ENCODE measurements at regions not wholly inside any gene's neighbourhood (a gene's known extent, or its start where the extent isn't known, plus 50 kb on each side); places are given as distances from the start of the nearest gene placed in this dataset.
"Not testable (repeated sequence)": the region's sequence is repeated elsewhere in the genome, so short reads cannot be mapped to it uniquely, and the experiment has no call there.

DNA sequence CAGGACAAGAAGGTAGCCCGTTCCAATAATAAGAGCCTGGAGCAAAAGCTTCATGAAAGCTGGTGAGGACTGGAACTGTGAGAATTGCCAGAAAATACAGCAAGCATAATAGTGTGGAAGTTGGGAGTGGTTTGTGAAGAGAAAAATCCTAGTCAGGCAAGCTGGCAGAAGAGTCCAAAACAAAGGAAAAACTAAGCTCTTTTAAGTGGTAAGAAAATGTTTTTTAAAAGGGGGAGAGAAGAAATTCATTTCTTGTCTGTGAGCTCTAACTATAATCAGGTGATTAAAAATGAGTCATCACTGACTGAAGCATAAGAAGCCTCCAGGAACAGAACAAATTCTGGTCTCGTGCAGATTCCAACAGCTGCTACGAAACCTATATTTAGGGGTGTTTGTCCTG, 102.6 kb downstream of the CAAP1 start:
- TF ChIP-seq, protein P1, sequence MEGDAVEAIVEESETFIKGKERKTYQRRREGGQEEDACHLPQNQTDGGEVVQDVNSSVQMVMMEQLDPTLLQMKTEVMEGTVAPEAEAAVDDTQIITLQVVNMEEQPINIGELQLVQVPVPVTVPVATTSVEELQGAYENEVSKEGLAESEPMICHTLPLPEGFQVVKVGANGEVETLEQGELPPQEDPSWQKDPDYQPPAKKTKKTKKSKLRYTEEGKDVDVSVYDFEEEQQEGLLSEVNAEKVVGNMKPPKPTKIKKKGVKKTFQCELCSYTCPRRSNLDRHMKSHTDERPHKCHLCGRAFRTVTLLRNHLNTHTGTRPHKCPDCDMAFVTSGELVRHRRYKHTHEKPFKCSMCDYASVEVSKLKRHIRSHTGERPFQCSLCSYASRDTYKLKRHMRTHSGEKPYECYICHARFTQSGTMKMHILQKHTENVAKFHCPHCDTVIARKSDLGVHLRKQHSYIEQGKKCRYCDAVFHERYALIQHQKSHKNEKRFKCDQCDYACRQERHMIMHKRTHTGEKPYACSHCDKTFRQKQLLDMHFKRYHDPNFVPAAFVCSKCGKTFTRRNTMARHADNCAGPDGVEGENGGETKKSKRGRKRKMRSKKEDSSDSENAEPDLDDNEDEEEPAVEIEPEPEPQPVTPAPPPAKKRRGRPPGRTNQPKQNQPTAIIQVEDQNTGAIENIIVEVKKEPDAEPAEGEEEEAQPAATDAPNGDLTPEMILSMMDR (IDR thresholded peaks at IDR 0.05; ENCODE audit: insufficient read depth, low read depth, low read length, missing control alignments) = no peak
- DNase-seq (ENCODE audit: low read depth) = no peak
- H3K4me3 ChIP-seq (ENCODE audit: low read depth, low read length) = no peak overlapping the region

DNA sequence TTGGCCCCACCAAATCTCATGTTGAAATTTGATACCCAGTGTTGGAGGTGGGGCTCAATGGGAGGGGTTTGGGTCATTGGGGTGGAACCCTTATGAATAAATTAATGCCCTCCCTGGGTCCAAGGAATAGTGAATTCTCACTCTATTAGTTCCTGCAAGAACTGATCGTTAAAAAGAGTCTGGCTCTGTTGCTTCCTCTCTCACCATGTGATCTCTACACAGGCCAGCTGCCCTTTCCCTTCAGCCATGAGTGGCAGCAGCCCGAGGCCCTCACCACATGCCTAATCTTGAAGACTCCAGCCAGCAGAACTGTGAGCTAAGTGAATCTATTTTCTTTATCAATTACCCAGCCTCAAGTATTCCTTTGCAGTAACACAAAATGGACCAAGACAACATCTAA, 106.0 kb downstream of the CAAP1 start:
- TF ChIP-seq, protein P1 (IDR thresholded peaks at IDR 0.05; ENCODE audit: insufficient read depth, low read depth, low read length, missing control alignments) = no peak
- no peak for DNase-seq (ENCODE audit: low read depth)
- H3K4me3 ChIP-seq (ENCODE audit: low read depth, low read length) = no peak overlapping the region

DNA sequence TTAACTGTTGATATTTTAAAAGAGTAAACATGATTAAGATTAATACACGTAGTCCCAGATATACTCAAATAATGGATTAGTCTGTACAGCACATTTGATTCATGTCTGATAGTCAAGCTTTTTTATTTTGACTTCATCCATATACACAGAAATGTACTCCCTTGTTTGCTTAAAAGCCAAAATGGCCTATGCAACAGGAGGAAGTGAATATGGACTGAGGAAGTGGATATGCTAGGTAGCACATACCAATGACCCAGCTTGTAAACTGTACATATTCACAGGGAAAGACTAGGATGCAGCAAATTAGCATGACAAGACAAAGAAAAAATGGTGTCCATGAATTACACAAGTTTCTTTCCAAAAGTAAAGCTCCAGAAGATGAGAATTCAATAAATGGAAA, 109.7 kb downstream of the CAAP1 start:
- no peak for DNase-seq (ENCODE audit: low read depth)
- H3K4me3 ChIP-seq (ENCODE audit: low read depth, low read length) = no peak overlapping the region
- TF ChIP-seq, protein P1 (IDR thresholded peaks at IDR 0.05; ENCODE audit: insufficient read depth, low read depth, low read length, missing control alignments) = no peak

DNA sequence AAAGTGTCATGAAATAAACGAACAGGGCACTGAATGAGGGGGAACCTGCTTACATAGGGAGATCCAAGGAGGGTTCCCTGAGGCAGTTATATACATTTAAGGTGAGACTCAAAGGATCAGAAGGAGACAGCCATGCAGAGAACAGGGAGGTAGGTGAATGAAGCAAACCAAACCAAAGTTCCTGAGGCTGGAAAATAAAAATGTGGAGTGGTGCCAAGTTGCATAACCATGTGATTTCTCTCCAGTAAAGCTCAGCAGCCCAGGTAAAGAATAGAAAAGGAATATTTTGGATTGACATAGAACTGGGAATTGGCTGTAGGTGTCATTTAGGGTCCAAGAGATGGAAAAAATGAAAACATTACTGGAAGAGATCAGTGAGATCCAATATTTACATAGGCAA, 110.7 kb downstream of the CAAP1 start:
- no peak overlapping the region for H3K4me3 ChIP-seq (ENCODE audit: low read depth, low read length)
- TF ChIP-seq, protein P1 (IDR thresholded peaks at IDR 0.05; ENCODE audit: insufficient read depth, low read depth, low read length, missing control alignments) = no peak
- DNase-seq (ENCODE audit: low read depth) = no peak

DNA sequence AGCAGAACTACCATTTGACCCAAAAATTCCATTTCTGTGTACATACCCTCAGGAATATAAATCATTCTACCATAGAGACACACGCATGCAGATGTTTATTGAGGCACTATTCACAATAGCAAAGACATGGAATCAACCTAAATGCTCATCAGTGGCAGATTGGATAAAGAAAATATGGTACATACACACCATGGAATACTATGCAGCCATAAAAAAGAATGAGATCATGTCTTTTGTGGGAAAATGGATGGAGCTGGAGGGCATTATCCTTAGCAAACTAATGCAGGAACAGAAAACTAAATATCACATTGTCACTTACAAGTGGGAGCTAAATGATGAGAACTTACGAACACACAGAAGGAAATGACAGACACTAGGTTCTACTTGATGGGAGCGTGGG, 112.3 kb downstream of the CAAP1 start:
- DNase-seq (ENCODE audit: low read depth) = not testable (repeated sequence)

DNA sequence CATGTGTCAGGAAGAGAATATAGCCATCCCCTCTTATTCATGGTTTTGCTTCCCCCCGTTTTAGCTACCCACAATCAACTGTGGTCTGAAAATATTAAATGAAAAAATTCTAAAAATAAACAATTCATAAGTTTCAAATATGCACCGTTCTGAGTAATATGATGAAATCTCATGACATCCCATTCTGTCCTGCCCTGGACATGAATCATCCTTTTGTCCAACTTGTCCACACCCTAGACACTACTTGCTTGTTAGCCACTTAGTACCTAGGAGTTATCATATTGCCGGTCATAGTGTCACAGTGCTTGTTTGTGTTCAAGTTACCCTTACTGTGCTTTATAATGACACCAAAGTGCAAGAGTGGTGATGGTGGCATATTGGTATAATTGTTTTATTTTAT, 113.5 kb downstream of the CAAP1 start:
- TF ChIP-seq, protein P1 (IDR thresholded peaks at IDR 0.05; ENCODE audit: insufficient read depth, low read depth, low read length, missing control alignments) = no peak
- DNase-seq (ENCODE audit: low read depth) = no peak
- H3K4me3 ChIP-seq (ENCODE audit: low read depth, low read length) = no peak overlapping the region

More for the DNA sequence above, 112.3 kb downstream of the CAAP1 start:
- not testable (repeated sequence) for H3K4me3 ChIP-seq (ENCODE audit: low read depth, low read length)

DNA sequence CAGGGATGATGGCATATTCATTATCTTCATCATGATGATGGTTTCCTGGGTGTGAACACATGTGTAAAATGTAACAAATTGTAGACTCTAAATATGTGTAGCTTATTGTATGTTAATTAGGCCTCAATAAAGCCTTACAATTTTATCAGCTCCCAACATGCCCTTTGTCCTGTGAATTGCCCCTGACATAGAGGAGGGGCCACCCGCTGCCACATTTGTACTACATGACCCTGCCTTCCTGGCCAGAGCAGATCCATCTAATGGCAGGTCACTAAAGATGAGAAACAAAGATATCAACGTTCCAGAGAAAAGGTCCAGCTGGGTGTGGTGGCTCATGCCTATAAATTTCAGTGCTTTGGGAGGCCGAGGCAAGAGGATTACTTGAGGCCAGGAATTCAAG, 117.2 kb downstream of the CAAP1 start:
- TF ChIP-seq, protein P1 (IDR thresholded peaks at IDR 0.05; ENCODE audit: insufficient read depth, low read depth, low read length, missing control alignments) = no peak
- no peak for DNase-seq (ENCODE audit: low read depth)
- H3K4me3 ChIP-seq (ENCODE audit: low read depth, low read length) = no peak overlapping the region

Measured in GM12865 (cell line).